GM12891 (cell line): ENCODE measurements at regions not wholly inside any gene's neighbourhood (a gene's known extent, or its start where the extent isn't known, plus 50 kb on each side); places are given as distances from the start of the nearest gene placed in this dataset.

Source experiments
- POLR2A ChIP-seq: IDR thresholded peaks from 2 replicates; pipeline ENCODE4 v1.6.1; 2011; ENCODE audit warnings: low read depth, low read length, control low read depth
- POLR2AphosphoS5 ChIP-seq: IDR thresholded peaks from 2 replicates; pipeline ENCODE4 v1.6.1; 2011; ENCODE audit warnings: low read depth, low read length, control low read depth
- SPI1 ChIP-seq: IDR thresholded peaks from 2 replicates; pipeline ENCODE4 v1.6.1; 2011; ENCODE audit warnings: low read depth, low read length, control low read depth
- TAF1 ChIP-seq: IDR thresholded peaks from 2 replicates; pipeline ENCODE4 v1.6.1; 2011; ENCODE audit warnings: low read depth, low read length, control low read depth

- TF ChIP-seq SPI1, result no peak
- no peak for TF ChIP-seq TAF1
- TF ChIP-seq POLR2AphosphoS5, result no peak
- TF ChIP-seq POLR2A, result no peak
Observed at GRCh38 chr9:108080285-108080684, 590.7 kb upstream of the KLF4 start.
